KMS-11 (cell line): ENCODE measurements at regions not wholly inside any gene's neighbourhood (a gene's known extent, or its start where the extent isn't known, plus 50 kb on each side); places are given as distances from the start of the nearest gene placed in this dataset.

Source experiments
- H2AFZ ChIP-seq: fragments of 200-600 bp; sonication (generic); 2 replicates; pipeline ENCODE4 v1.6.1; 2016; ENCODE audit warnings: antibody characterized with exemption, mixed run types, low read depth
- H3K27ac ChIP-seq: fragments of 200-600 bp; sonication (generic); 2 replicates; pipeline ENCODE4 v1.6.1; 2016; ENCODE audit warnings: mild to moderate bottlenecking, mixed run types
- H3K27me3 ChIP-seq: fragments of 200-600 bp; sonication (generic); 2 replicates; pipeline ENCODE4 v1.6.1; 2017; ENCODE audit warnings: mild to moderate bottlenecking, low read depth, mixed run types, moderate library complexity; ENCODE audit not compliant: insufficient read depth
- H3K36me3 ChIP-seq: fragments of 200-600 bp; sonication (generic); 2 replicates; pipeline ENCODE4 v1.6.1; 2017; ENCODE audit warnings: mild to moderate bottlenecking, mixed run types; ENCODE audit not compliant: insufficient read depth
- H3K4me1 ChIP-seq: fragments of 200-600 bp; sonication (generic); 2 replicates; pipeline ENCODE4 v1.6.1; 2016; ENCODE audit warnings: mild to moderate bottlenecking, low read depth, mixed run types; ENCODE audit not compliant: poor library complexity, severe bottlenecking
- H3K4me2 ChIP-seq: fragments of 200-600 bp; sonication (generic); 2 replicates; pipeline ENCODE4 v1.7.0; 2016; ENCODE audit warnings: mild to moderate bottlenecking, mixed run types
- H3K4me3 ChIP-seq: fragments of 200-600 bp; sonication (generic); IDR thresholded peaks from 2 replicates; pipeline ENCODE4 v1.6.1; 2017; ENCODE audit warnings: low read depth, low read length, mixed read lengths; ENCODE audit not compliant: insufficient read depth
- H3K79me2 ChIP-seq: fragments of 200-600 bp; sonication (generic); 2 replicates; pipeline ENCODE4 v1.6.1; 2016; ENCODE audit warnings: low read depth, mixed run types; ENCODE audit not compliant: insufficient read depth
- H3K9ac ChIP-seq: fragments of 200-600 bp; sonication (generic); 2 replicates; pipeline ENCODE4 v1.6.1; 2016; ENCODE audit warnings: mild to moderate bottlenecking, mixed run types
- H4K20me1 ChIP-seq: fragments of 200-600 bp; sonication (generic); 2 replicates; pipeline ENCODE4 v1.6.1; 2016; ENCODE audit warnings: mild to moderate bottlenecking, mixed run types; ENCODE audit not compliant: insufficient read depth
- TF ChIP-seq, protein P1 (sequence below): fragments of 200-600 bp; sonication (generic); conservative IDR thresholded peaks from 2 replicates; pipeline ENCODE4 v1.6.1; 2017; ENCODE audit warnings: low read depth, mild to moderate bottlenecking, antibody characterized with exemption, low read length, moderate library complexity, mixed read lengths

DNA sequence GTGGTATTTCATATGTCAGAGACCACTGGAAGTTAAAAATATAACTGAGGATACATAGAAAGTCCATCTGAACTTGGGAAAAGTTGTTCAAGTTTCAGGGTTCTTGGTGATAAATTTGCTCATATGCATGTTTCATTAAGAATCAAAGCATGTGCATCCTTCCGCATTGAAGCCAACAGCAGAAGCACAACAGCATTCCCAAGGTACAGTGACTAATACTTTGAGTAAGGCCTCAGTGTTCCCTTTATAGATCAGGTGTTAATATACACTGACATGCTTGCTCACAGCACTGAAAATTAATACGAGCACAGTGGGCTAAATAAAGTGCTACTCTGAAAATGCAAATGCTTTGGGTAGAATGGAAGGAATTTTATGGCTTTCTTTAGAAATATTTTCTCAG lies 691.1 kb downstream of the METTL15 start:
- Histone ChIP-seq H3K79me2 (no peaks in the 10 kb centered on the region), H2AFZ (no peak overlapping the region), H3K27ac (no peak overlapping the region), H3K4me2 (no peak overlapping the region), H3K36me3 (no peaks in the 10 kb centered on the region), H3K9ac (no peak overlapping the region), H3K27me3 (no peaks in the 10 kb centered on the region), H4K20me1 (no peaks in the 10 kb centered on the region), H3K4me3 (no peak overlapping the region), H3K4me1 (no peaks in the 10 kb centered on the region)
- TF ChIP-seq, protein P1, sequence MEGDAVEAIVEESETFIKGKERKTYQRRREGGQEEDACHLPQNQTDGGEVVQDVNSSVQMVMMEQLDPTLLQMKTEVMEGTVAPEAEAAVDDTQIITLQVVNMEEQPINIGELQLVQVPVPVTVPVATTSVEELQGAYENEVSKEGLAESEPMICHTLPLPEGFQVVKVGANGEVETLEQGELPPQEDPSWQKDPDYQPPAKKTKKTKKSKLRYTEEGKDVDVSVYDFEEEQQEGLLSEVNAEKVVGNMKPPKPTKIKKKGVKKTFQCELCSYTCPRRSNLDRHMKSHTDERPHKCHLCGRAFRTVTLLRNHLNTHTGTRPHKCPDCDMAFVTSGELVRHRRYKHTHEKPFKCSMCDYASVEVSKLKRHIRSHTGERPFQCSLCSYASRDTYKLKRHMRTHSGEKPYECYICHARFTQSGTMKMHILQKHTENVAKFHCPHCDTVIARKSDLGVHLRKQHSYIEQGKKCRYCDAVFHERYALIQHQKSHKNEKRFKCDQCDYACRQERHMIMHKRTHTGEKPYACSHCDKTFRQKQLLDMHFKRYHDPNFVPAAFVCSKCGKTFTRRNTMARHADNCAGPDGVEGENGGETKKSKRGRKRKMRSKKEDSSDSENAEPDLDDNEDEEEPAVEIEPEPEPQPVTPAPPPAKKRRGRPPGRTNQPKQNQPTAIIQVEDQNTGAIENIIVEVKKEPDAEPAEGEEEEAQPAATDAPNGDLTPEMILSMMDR: no peak

DNA sequence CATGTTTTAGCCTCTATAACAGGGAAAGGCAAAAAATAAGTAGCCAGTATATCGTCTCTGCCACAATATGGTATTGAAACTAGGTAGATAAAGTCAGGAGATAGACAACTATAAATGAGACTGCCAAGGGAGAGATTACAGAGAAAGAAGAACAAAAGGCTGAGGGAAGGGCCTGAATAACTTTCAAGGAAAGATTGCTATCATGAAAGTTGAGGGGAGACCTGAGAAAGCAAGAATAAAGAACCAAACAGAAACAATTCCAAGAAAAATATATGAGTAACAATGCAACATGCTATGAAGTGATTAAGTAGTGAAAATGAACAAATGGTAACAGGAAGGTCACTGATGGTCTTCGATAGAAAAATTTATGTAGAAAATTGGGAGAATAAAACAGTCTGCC lies 690.1 kb downstream of the METTL15 start:
- H3K9ac ChIP-seq: no peak overlapping the region
- no peaks in the 10 kb centered on the region for H3K79me2 ChIP-seq
- H3K4me2 ChIP-seq: no peak overlapping the region
- H3K36me3 ChIP-seq: no peaks in the 10 kb centered on the region
- H4K20me1 ChIP-seq: no peaks in the 10 kb centered on the region
- no peak overlapping the region for H2AFZ ChIP-seq
- no peak overlapping the region for H3K27ac ChIP-seq
- TF ChIP-seq, protein P1: no peak
- no peaks in the 10 kb centered on the region for H3K27me3 ChIP-seq
- no peak overlapping the region for H3K4me3 ChIP-seq
- no peaks in the 10 kb centered on the region for H3K4me1 ChIP-seq

DNA sequence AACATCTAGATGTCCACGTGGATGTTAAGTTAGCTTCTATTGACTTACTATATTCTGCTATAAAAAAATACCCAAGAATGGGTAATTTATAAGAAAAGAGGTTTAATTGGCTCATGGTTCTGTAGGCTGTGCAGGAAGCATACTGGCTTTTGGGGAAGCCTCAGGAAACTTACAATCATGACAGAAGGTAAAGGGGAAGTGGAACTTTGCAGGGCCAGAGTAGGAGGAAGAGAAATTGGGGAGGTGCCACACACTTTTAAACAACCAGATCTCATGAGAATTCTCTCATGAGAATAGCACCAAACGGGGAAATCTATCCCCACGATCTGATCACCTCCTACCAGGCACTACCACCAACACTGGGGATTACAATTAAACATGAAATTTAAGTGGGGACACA lies 689.3 kb downstream of the METTL15 start:
- Histone ChIP-seq H3K36me3 (no peaks in the 10 kb centered on the region), H2AFZ (no peak overlapping the region), H3K79me2 (no peaks in the 10 kb centered on the region), H3K27ac (no peak overlapping the region), H4K20me1 (no peaks in the 10 kb centered on the region), H3K4me3 (no peak overlapping the region), H3K27me3 (no peaks in the 10 kb centered on the region), H3K9ac (no peak overlapping the region), H3K4me1 (no peaks in the 10 kb centered on the region), H3K4me2 (no peak overlapping the region)
- TF ChIP-seq, protein P1: no peak

GRCh38 chr11:28794405-28794804 lies 686.2 kb downstream of the METTL15 start:
- H3K27ac ChIP-seq: no peak overlapping the region
- TF ChIP-seq, protein P1: no peak
- H3K4me2 ChIP-seq: no peak overlapping the region
- no peak overlapping the region for H2AFZ ChIP-seq
- no peak overlapping the region for H3K9ac ChIP-seq
- no peaks in the 10 kb centered on the region for H3K36me3 ChIP-seq
- no peaks in the 10 kb centered on the region for H3K4me1 ChIP-seq
- no peaks in the 10 kb centered on the region for H3K27me3 ChIP-seq
- H4K20me1 ChIP-seq: no peaks in the 10 kb centered on the region
- no peaks in the 10 kb centered on the region for H3K79me2 ChIP-seq
- H3K4me3 ChIP-seq: no peak overlapping the region
